PC-3 (cell line): ENCODE measurements at regions not wholly inside any gene's neighbourhood (a gene's known extent, or its start where the extent isn't known, plus 50 kb on each side); places are given as distances from the start of the nearest gene placed in this dataset.

Experiments used
- ATAC-seq: fragments of 200-7000 bp; cut with Tn5 transposase; 2 replicates; pipeline ENCODE4 v1.9.1; 2020; ENCODE audit warnings: mild to moderate bottlenecking, moderate library complexity
- BruUV-seq: library from RNA; stranded (reverse); fragments of 400-500 nt; replicated peaks from 2 replicates; lab custom pipeline; 2021; lab: Mats Ljungman, UMichigan
- CTCF ChIA-PET: fragments of 300-600 bp; sonication (Branson Sonifier 250); formaldehyde crosslinking; loops from one replicate; lab custom pipeline; 2022; ENCODE audit warnings: antibody characterized with exemption; lab: Charles Lee
- POLR2A ChIA-PET: fragments of 300-600 bp; sonication (Branson Sonifier 250); formaldehyde crosslinking; loops from one replicate; lab custom pipeline; 2022; ENCODE audit warnings: antibody characterized with exemption; ENCODE audit not compliant: unreplicated experiment; lab: Charles Lee
- DNase-seq: peaks from one replicate; pipeline ENCODE4 v3.0.0-alpha.2; 2015
- H2AFZ ChIP-seq: fragments of 300-600 bp; sonication (generic); 2 replicates; pipeline ENCODE4 v1.6.0; 2016; ENCODE audit warnings: antibody characterized with exemption, low read length
- H3F3A ChIP-seq: fragments of 300-600 bp; sonication (generic); one replicate; pipeline ENCODE4 v1.6.0; 2017; ENCODE audit warnings: antibody characterized with exemption, low read length, control low read depth, mild to moderate bottlenecking; ENCODE audit not compliant: unreplicated experiment
- H3K27ac ChIP-seq: fragments of 300-600 bp; sonication (generic); 2 replicates; pipeline ENCODE4 v1.5.1; 2016; ENCODE audit warnings: mild to moderate bottlenecking, low read length
- H3K27me3 ChIP-seq: fragments of 300-600 bp; sonication (generic); 2 replicates; pipeline ENCODE4 v1.6.1; 2016; ENCODE audit warnings: low read length, mixed read lengths
- H3K36me3 ChIP-seq: fragments of 300-600 bp; sonication (generic); 2 replicates; pipeline ENCODE4 v1.6.1; 2016; ENCODE audit warnings: low read depth, mixed run types, low read length, mixed read lengths
- H3K4me1 ChIP-seq: fragments of 300-600 bp; sonication (generic); 2 replicates; pipeline ENCODE4 v1.5.1; 2016; ENCODE audit warnings: low read length; ENCODE audit not compliant: insufficient read depth
- H3K4me2 ChIP-seq: fragments of 300-600 bp; sonication (generic); 2 replicates; pipeline ENCODE4 v1.6.0; 2016; ENCODE audit warnings: low read length
- H3K4me3 ChIP-seq: fragments of 300-600 bp; sonication (generic); 2 replicates; pipeline ENCODE4 v1.5.1; 2016; ENCODE audit warnings: mild to moderate bottlenecking, low read length, mixed read lengths
- H3K79me2 ChIP-seq: fragments of 300-600 bp; sonication (generic); 2 replicates; pipeline ENCODE4 v1.6.1; 2017; ENCODE audit warnings: low read length, mixed read lengths
- H3K9ac ChIP-seq: fragments of 300-600 bp; sonication (generic); 2 replicates; pipeline ENCODE4 v1.6.0; 2016; ENCODE audit warnings: mild to moderate bottlenecking, low read length
- H3K9me2 ChIP-seq: fragments of 300-600 bp; sonication (generic); replicated peaks from 2 replicates; pipeline ENCODE4 v1.6.1; 2016; ENCODE audit warnings: mixed run types, low read length, mixed read lengths
- H3K9me3 ChIP-seq: fragments of 300-600 bp; sonication (generic); 2 replicates; pipeline ENCODE4 v1.6.1; 2016; ENCODE audit warnings: low read length, mixed read lengths
- H4K20me1 ChIP-seq: fragments of 300-600 bp; sonication (generic); 2 replicates; pipeline ENCODE4 v1.6.1; 2016; ENCODE audit warnings: low read length, mixed read lengths
- EZH2 ChIP-seq: fragments of 300-600 bp; sonication (generic); IDR thresholded peaks from one replicate; pipeline ENCODE4 v1.6.1; 2017; ENCODE audit warnings: antibody characterized with exemption, mild to moderate bottlenecking, low read length; ENCODE audit not compliant: unreplicated experiment
- EZH2phosphoT487 ChIP-seq: fragments of 300-600 bp; sonication (generic); IDR thresholded peaks from 2 replicates; pipeline ENCODE4 v1.6.1; 2018; ENCODE audit warnings: mild to moderate bottlenecking, antibody characterized with exemption, low read length, borderline replicate concordance
- intact Hi-C: fragments of 100-400 bp; cut with micrococcal nuclease; formaldehyde crosslinking; loops from 2 replicates; pipeline ENCODE4 v1.9.0; 2023
- TF ChIP-seq, protein P1 (sequence below): fragments of 300-600 bp; sonication (generic); conservative IDR thresholded peaks from 2 replicates; pipeline ENCODE4 v1.5.1; 2017; ENCODE audit warnings: antibody characterized with exemption, low read depth, mild to moderate bottlenecking, low read length

DNA sequence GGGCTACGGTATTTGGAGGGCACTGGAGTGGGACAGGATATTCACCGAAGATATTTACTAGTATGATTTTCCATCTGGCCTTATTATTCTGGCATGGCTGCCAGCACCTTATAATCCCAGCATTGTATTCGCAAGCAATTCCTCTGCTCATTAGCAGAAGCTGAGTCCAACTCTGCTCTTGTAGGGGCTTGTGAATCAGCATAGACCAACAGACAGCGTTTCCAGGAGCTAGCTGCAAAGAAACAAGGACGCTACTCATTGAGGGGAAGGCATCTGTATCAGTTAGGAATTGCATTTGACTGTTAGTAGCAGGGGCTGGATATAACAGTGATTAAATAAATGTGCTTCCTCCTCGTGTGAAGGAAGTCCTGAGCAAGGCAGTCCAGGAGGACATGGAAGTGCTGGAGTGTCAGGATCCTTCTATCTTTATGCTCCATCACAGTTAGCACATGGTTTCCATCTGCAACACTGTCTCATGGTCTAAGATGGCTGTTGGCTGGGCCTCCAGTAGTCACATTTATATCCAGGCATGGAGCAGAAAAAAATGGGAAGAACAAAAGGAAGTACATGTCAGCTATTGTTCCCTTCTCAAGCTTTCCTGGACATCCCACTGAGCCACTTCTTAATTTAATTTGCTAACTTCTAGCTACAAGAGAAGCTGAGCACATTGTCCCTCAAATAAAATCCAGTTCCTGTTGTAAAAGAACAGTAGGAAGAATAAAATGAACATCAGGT lies 214.1 kb downstream of the C1D start:
- Histone ChIP-seq H4K20me1 (no peaks in the 10 kb centered on the region), H3K79me2 (no peaks in the 10 kb centered on the region), H3K9me2 (no peaks in the 10 kb centered on the region), H3K9ac (no peak overlapping the region), H3K4me1 (peaks cover 8% of the 10 kb centered on the region), H2AFZ (no peak overlapping the region), H3K36me3 (no peaks in the 10 kb centered on the region), H3K4me2 (no peak overlapping the region), H3K27ac (no peak overlapping the region), H3K27me3 (no peaks in the 10 kb centered on the region), H3F3A (no peaks in the 10 kb centered on the region), H3K9me3 (no peaks in the 10 kb centered on the region), H3K4me3 (no peak overlapping the region)
- DNase-seq (no peak), ATAC-seq (no peak)
- intact Hi-C loops: loop anchor here (5.0 to 10.0 kb wide), 3 partner anchors 454 to 1271 kb away; partner anchors contain the start of gene ETAA1
- ChIA-PET CTCF (no interaction called here), POLR2A (no interaction called here)
- TF ChIP-seq, protein P1, sequence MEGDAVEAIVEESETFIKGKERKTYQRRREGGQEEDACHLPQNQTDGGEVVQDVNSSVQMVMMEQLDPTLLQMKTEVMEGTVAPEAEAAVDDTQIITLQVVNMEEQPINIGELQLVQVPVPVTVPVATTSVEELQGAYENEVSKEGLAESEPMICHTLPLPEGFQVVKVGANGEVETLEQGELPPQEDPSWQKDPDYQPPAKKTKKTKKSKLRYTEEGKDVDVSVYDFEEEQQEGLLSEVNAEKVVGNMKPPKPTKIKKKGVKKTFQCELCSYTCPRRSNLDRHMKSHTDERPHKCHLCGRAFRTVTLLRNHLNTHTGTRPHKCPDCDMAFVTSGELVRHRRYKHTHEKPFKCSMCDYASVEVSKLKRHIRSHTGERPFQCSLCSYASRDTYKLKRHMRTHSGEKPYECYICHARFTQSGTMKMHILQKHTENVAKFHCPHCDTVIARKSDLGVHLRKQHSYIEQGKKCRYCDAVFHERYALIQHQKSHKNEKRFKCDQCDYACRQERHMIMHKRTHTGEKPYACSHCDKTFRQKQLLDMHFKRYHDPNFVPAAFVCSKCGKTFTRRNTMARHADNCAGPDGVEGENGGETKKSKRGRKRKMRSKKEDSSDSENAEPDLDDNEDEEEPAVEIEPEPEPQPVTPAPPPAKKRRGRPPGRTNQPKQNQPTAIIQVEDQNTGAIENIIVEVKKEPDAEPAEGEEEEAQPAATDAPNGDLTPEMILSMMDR: no peak
- TF ChIP-seq EZH2 (no peak), EZH2phosphoT487 (no peak)
- BruUV-seq: no TSS peak

DNA sequence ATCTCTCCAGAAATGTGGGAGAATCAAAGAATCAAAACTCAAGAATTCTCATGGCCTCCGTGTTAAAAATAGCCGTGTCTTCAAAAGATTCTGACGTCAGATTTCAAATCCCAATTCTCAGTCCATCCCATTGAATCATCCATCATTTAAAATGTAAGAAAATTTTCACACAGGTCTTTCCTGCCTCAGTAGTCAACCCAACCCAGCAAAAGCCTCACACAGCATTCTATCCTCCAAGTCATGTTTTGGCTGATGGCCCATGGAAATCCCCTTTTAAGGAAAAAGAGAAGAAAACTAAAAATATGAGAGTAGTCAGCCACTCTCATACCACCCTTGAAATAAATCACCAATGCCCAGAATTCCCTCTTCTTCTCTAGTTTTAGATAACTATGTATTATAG lies 211.8 kb downstream of the C1D start:
- Histone ChIP-seq H3F3A (no peaks in the 10 kb centered on the region), H3K9me2 (no peaks in the 10 kb centered on the region), H4K20me1 (no peaks in the 10 kb centered on the region), H3K4me2 (no peak overlapping the region), H2AFZ (no peak overlapping the region), H3K9me3 (no peaks in the 10 kb centered on the region), H3K9ac (no peak overlapping the region), H3K27me3 (no peaks in the 10 kb centered on the region), H3K4me1 (peaks cover 3% of the 10 kb centered on the region), H3K79me2 (no peaks in the 10 kb centered on the region), H3K4me3 (no peak overlapping the region), H3K27ac (no peak overlapping the region), H3K36me3 (no peaks in the 10 kb centered on the region)
- ChIA-PET POLR2A (no interaction called here), CTCF (no interaction called here)
- TF ChIP-seq EZH2: no peak
- TF ChIP-seq EZH2phosphoT487: no peak
- TF ChIP-seq, protein P1: no peak
- DNase-seq (no peak), ATAC-seq (no peak)
- no TSS peak for BruUV-seq
- intact Hi-C loops: no loop called here
